Osteoblast (primary cell): ENCODE measurements at regions not wholly inside any gene's neighbourhood (a gene's known extent, or its start where the extent isn't known, plus 50 kb on each side); places are given as distances from the start of the nearest gene placed in this dataset.

Experiments
- DNase-seq: peaks from one replicate; pipeline ENCODE4 v3.0.0; 2011; ENCODE audit warnings: low spot score, mixed read lengths; ENCODE audit not compliant: insufficient read length; ENCODE audit errors: missing footprints
- H2AFZ ChIP-seq: 2 replicates; pipeline ENCODE4 v1.6.0; 2011; ENCODE audit warnings: mild to moderate bottlenecking, low read length
- H3K27ac ChIP-seq: 2 replicates; pipeline ENCODE4 v1.5.1; 2011; ENCODE audit warnings: mild to moderate bottlenecking, low read depth, low read length, moderate library complexity
- H3K27me3 ChIP-seq: 2 replicates; pipeline ENCODE4 v1.6.0; 2012; ENCODE audit warnings: mild to moderate bottlenecking, control low read depth, inconsistent platforms, low read length, moderate library complexity; ENCODE audit not compliant: insufficient read depth
- H3K36me3 ChIP-seq: 2 replicates; pipeline ENCODE4 v1.5.1; 2011; ENCODE audit warnings: mild to moderate bottlenecking, low read length, control low read depth, moderate library complexity; ENCODE audit not compliant: insufficient read depth
- H3K4me1 ChIP-seq: 2 replicates; pipeline ENCODE4 v1.5.1; 2011; ENCODE audit warnings: mild to moderate bottlenecking, low read length, control low read depth, moderate library complexity; ENCODE audit not compliant: insufficient read depth
- H3K4me2 ChIP-seq: 2 replicates; pipeline ENCODE4 v1.6.0; 2011; ENCODE audit warnings: mild to moderate bottlenecking, low read length; ENCODE audit not compliant: insufficient read depth
- H3K4me3 ChIP-seq: fragments of 200-600 bp; sonication (generic); 3 replicates; pipeline ENCODE4 v1.5.1; 2012; ENCODE audit warnings: mild to moderate bottlenecking, low read length, inconsistent platforms; ENCODE audit not compliant: insufficient read depth
- H3K79me2 ChIP-seq: 2 replicates; pipeline ENCODE4 v1.6.0; 2012; ENCODE audit warnings: mild to moderate bottlenecking, low read length, control low read depth, inconsistent platforms; ENCODE audit not compliant: insufficient read depth
- H3K9me3 ChIP-seq: 2 replicates; pipeline ENCODE4 v1.5.1; 2011; ENCODE audit warnings: low read depth, low read length, control low read depth
- H4K20me1 ChIP-seq: 2 replicates; pipeline ENCODE4 v1.6.0; 2012; ENCODE audit warnings: mild to moderate bottlenecking, low read length, control low read depth; ENCODE audit not compliant: insufficient read depth
- TF ChIP-seq, protein P1 (sequence below): IDR thresholded peaks from 2 replicates; pipeline ENCODE4 v1.5.1; 2011; ENCODE audit warnings: mild to moderate bottlenecking, low read depth, low read length, moderate library complexity; ENCODE audit errors: extremely low read depth

DNA sequence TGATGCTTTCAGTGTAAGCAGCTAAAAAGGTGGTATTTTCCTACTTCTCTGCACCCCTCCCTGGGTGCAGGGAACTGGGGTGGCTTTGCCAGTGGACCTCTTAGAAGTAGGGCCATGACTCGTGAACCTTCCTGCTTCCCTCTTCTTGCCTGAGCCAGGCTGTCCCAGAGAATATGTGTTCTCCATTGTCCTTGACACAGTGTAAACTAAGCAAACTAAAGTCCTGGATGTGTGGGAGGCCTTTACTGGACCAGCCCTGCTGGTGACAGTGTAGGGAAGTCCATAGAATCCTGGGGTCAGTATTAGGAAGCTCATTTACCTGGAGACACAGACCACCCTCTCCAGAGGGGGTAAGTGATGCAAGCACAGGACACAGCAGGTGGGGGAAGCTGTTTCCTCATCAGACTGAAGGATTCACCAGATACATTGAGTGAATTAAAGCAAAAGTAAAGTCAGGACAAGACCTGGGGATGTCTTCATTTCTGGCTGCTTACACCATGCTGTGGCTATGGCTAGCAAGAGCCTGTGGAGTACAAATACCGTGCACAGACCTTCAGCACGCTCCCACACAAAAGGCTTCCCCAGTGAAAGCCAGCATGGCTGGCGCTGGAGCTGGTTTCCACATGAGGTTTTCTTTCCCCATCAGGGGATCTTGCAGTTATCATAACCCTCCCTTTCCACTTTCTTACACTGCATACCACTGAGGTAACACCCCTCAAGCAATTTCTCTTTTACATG, 64.8 kb upstream of the LPP start:
- H3K36me3 ChIP-seq: no peaks in the 10 kb centered on the region
- no peaks in the 10 kb centered on the region for H4K20me1 ChIP-seq
- no peak overlapping the region for H2AFZ ChIP-seq
- no peaks in the 10 kb centered on the region for H3K4me1 ChIP-seq
- no peak overlapping the region for H3K27ac ChIP-seq
- no peak overlapping the region for H3K4me3 ChIP-seq
- DNase-seq: no peak
- H3K27me3 ChIP-seq: no peaks in the 10 kb centered on the region
- TF ChIP-seq, protein P1, sequence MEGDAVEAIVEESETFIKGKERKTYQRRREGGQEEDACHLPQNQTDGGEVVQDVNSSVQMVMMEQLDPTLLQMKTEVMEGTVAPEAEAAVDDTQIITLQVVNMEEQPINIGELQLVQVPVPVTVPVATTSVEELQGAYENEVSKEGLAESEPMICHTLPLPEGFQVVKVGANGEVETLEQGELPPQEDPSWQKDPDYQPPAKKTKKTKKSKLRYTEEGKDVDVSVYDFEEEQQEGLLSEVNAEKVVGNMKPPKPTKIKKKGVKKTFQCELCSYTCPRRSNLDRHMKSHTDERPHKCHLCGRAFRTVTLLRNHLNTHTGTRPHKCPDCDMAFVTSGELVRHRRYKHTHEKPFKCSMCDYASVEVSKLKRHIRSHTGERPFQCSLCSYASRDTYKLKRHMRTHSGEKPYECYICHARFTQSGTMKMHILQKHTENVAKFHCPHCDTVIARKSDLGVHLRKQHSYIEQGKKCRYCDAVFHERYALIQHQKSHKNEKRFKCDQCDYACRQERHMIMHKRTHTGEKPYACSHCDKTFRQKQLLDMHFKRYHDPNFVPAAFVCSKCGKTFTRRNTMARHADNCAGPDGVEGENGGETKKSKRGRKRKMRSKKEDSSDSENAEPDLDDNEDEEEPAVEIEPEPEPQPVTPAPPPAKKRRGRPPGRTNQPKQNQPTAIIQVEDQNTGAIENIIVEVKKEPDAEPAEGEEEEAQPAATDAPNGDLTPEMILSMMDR: no peak
- H3K9me3 ChIP-seq: no peaks in the 10 kb centered on the region
- no peaks in the 10 kb centered on the region for H3K79me2 ChIP-seq
- no peak overlapping the region for H3K4me2 ChIP-seq

DNA sequence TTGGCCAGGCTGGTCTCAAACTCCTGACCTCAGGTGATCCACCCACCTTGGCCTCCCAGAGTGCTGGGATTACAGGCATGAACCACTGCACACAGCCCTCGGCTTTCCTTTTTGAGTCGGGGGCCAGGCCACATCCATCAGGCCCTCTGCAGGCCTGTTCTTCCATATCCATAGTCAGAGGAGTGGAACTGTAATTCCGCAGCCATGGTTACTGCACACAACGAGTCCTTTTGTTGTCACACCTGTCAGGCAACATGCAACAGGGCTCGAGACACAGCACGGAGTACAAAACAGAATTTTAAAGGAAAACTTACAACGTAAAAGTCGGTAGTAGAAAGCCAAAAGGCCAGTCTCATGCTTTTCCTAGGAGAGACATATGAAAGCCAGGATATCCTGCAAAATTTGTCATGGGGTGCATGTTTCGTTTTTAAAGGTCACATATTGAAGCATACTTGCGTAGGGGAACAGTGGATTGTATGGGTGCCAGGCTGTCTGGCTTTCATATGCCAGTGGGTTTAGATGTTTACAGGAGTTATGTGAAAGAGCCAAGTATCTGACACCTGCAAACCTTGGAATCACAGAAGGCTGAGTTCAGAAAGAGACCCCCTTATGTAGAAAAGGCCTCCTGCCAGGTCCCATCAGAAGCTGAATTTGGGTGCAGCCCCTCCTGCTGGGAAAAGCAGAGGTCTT, 63.2 kb upstream of the LPP start:
- TF ChIP-seq, protein P1: no peak
- H4K20me1 ChIP-seq: no peaks in the 10 kb centered on the region

DNA sequence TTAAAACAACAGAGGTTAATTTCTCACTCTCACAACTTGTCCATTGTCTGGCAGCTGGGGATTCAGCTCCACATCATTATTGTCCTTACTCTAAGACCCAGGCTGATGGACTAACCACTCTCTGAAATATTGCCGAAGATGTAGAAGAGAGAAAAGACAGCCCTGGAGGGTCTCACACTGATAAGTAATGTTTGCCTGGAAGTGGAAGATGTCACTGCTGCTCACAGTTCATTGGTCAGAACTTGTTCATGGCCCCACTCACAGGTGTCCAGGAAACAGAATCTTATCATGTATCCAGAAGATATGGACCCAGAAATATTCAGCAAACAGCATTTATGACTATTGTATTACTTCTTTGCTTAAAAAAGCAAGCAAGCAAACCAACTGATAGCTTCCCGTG, 62.2 kb upstream of the LPP start:
- no peaks in the 10 kb centered on the region for H4K20me1 ChIP-seq

More for the DNA sequence above, 63.2 kb upstream of the LPP start:
- DNase-seq: no peak
- Histone ChIP-seq H3K9me3 (no peaks in the 10 kb centered on the region), H3K4me1 (no peaks in the 10 kb centered on the region), H3K79me2 (no peaks in the 10 kb centered on the region), H3K27ac (no peak overlapping the region), H3K27me3 (no peaks in the 10 kb centered on the region), H3K36me3 (no peaks in the 10 kb centered on the region), H3K4me3 (no peak overlapping the region), H3K4me2 (no peak overlapping the region), H2AFZ (no peak overlapping the region)

DNA sequence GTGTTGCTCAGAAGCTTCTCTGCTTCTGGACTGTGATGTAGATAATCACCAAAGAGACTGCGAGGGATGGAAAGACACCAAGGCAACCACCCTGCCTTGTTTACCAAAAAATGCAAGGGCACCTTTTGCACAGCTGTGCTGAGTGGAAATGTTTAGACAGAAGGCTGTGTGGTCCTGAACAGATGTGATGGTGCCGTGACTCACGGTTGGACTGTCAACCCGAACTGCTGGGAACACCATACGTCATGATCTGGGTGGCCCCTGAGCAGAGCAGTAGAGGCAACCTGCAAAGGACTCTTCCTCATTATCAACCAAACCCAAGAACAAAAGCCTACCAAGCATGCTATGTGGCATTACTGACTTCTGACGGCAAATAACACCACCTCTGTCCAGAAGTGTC, 61.3 kb upstream of the LPP start:
- H3K4me3 ChIP-seq: no peak overlapping the region
- H4K20me1 ChIP-seq: no peaks in the 10 kb centered on the region
- no peaks in the 10 kb centered on the region for H3K36me3 ChIP-seq
- H3K4me2 ChIP-seq: no peak overlapping the region
- TF ChIP-seq, protein P1: no peak
- H3K27ac ChIP-seq: no peak overlapping the region
- no peaks in the 10 kb centered on the region for H3K4me1 ChIP-seq
- no peaks in the 10 kb centered on the region for H3K27me3 ChIP-seq
- H3K79me2 ChIP-seq: no peaks in the 10 kb centered on the region
- H2AFZ ChIP-seq: no peak overlapping the region
- H3K9me3 ChIP-seq: no peaks in the 10 kb centered on the region
- DNase-seq: no peak

More for the DNA sequence above, 62.2 kb upstream of the LPP start:
- H3K79me2 ChIP-seq: no peaks in the 10 kb centered on the region
- no peaks in the 10 kb centered on the region for H3K36me3 ChIP-seq
- DNase-seq: no peak
- no peaks in the 10 kb centered on the region for H3K27me3 ChIP-seq
- no peak overlapping the region for H3K27ac ChIP-seq
- no peak overlapping the region for H3K4me3 ChIP-seq
- TF ChIP-seq, protein P1: no peak
- H3K4me1 ChIP-seq: no peaks in the 10 kb centered on the region
- no peak overlapping the region for H2AFZ ChIP-seq
- H3K9me3 ChIP-seq: no peaks in the 10 kb centered on the region
- H3K4me2 ChIP-seq: no peak overlapping the region
